SH-SY5Y (cell line): ENCODE measurements at regions not wholly inside any gene's neighbourhood (a gene's known extent, or its start where the extent isn't known, plus 50 kb on each side); places are given as distances from the start of the nearest gene placed in this dataset.

ENCODE experiments used
- GATA2 ChIP-seq: IDR thresholded peaks from 2 replicates; pipeline ENCODE4 v1.6.1; 2011; ENCODE audit warnings: mild to moderate bottlenecking, low read depth, low read length
- GATA3 ChIP-seq: IDR thresholded peaks from 2 replicates; pipeline ENCODE4 v1.6.1; 2011; ENCODE audit warnings: low read depth, mild to moderate bottlenecking, low read length, moderate library complexity

- TF ChIP-seq GATA2 (no peak), GATA3 (no peak)
These were observed 174.1 kb upstream of the PRSS16 start for GRCh38 chr6:27073441-27073840.
